ENCODE measurements at regions not wholly inside any gene's neighbourhood (a gene's known extent, or its start where the extent isn't known, plus 50 kb on each side); places are given as distances from the start of the nearest gene placed in this dataset.

GRCh38 chr5:102578362-102578761, 79.6 kb upstream of the SLCO6A1 start:
- no peaks in the 10 kb centered on the region for H3K9me3 ChIP-seq (ENCODE audit: control insufficient read depth, low read depth, low read length)
- DNase-seq (ENCODE audit: low read depth, low spot score) = no peak
- H3K4me1 ChIP-seq (ENCODE audit: control insufficient read depth, extremely low read depth, insufficient read depth, low read length) = no peaks in the 10 kb centered on the region
- no peaks in the 10 kb centered on the region for H3K36me3 ChIP-seq (ENCODE audit: control insufficient read depth in 2 of 2, extremely low read depth in 1 of 2, insufficient read depth in 2 of 2, low read length in 2 of 2)
- H2AFZ ChIP-seq (ENCODE audit: control insufficient read depth, low read length) = no peak overlapping the region
- H3K27ac ChIP-seq (ENCODE audit: control insufficient read depth, insufficient read depth, low read length) = no peak overlapping the region
- no peak overlapping the region for H3K9ac ChIP-seq (ENCODE audit: control insufficient read depth, extremely low read depth, insufficient read depth, low read length)
- H3K27me3 ChIP-seq (ENCODE audit: control insufficient read depth, extremely low read depth, insufficient read depth, low read length) = no peaks in the 10 kb centered on the region
- no peaks in the 10 kb centered on the region for H3K9me1 ChIP-seq (ENCODE audit: control insufficient read depth, extremely low read depth, insufficient read depth, low read length)
- no peaks in the 10 kb centered on the region for H3K79me2 ChIP-seq (ENCODE audit: control insufficient read depth, insufficient read depth, low read length)
- no peak overlapping the region for H3K4me3 ChIP-seq (ENCODE audit: control insufficient read depth in 2 of 3, extremely low read depth in 1 of 3, insufficient read depth in 2 of 3, low read depth in 1 of 3, low read length in 3 of 3)
- dilution Hi-C loops (cut with MboI; ENCODE audit: extremely low pct_ligation_motif_present, low sequenced_read_pairs) = no loop called here
- H3K4me2 ChIP-seq (ENCODE audit: control insufficient read depth, extremely low read depth, insufficient read depth, low read depth, low read length) = no peak overlapping the region
- TF ChIP-seq CTCF (optimal IDR thresholded peaks at IDR 0.05 in 1 of 3, IDR thresholded peaks at IDR 0.05 in 1 of 3, conservative IDR thresholded peaks at IDR 0.05 in 1 of 3; ENCODE audit: extremely low read depth in 1 of 3, insufficient read depth in 2 of 3, low read length in 3 of 3) (no peak), EZH2 (IDR thresholded peaks at IDR 0.05; ENCODE audit: low read length) (no peak)
- FAIRE-seq = no peak
- H4K20me1 ChIP-seq (ENCODE audit: control insufficient read depth, extremely low read depth, insufficient read depth, low read length) = no peaks in the 10 kb centered on the region

- no peak for TF ChIP-seq EZH2 (IDR thresholded peaks at IDR 0.05; ENCODE audit: low read length)
- no peak for TF ChIP-seq CTCF (optimal IDR thresholded peaks at IDR 0.05 in 1 of 3, IDR thresholded peaks at IDR 0.05 in 1 of 3, conservative IDR thresholded peaks at IDR 0.05 in 1 of 3; ENCODE audit: extremely low read depth in 1 of 3, insufficient read depth in 2 of 3, low read length in 3 of 3)
- FAIRE-seq (no peak), DNase-seq (ENCODE audit: low read depth, low spot score) (no peak)
- Histone ChIP-seq H3K4me1 (ENCODE audit: control insufficient read depth, extremely low read depth, insufficient read depth, low read length) (no peaks in the 10 kb centered on the region), H4K20me1 (ENCODE audit: control insufficient read depth, extremely low read depth, insufficient read depth, low read length) (no peaks in the 10 kb centered on the region), H3K9me1 (ENCODE audit: control insufficient read depth, extremely low read depth, insufficient read depth, low read length) (no peaks in the 10 kb centered on the region), H3K27ac (ENCODE audit: control insufficient read depth, insufficient read depth, low read length) (no peak overlapping the region), H3K4me2 (ENCODE audit: control insufficient read depth, extremely low read depth, insufficient read depth, low read depth, low read length) (no peak overlapping the region), H3K79me2 (ENCODE audit: control insufficient read depth, insufficient read depth, low read length) (no peaks in the 10 kb centered on the region), H3K9ac (ENCODE audit: control insufficient read depth, extremely low read depth, insufficient read depth, low read length) (no peak overlapping the region), H3K36me3 (ENCODE audit: control insufficient read depth in 2 of 2, extremely low read depth in 1 of 2, insufficient read depth in 2 of 2, low read length in 2 of 2) (no peaks in the 10 kb centered on the region), H3K27me3 (ENCODE audit: control insufficient read depth, extremely low read depth, insufficient read depth, low read length) (no peaks in the 10 kb centered on the region), H2AFZ (ENCODE audit: control insufficient read depth, low read length) (no peak overlapping the region), H3K4me3 (ENCODE audit: control insufficient read depth in 2 of 3, extremely low read depth in 1 of 3, insufficient read depth in 2 of 3, low read depth in 1 of 3, low read length in 3 of 3) (no peak overlapping the region), H3K9me3 (ENCODE audit: control insufficient read depth, low read depth, low read length) (no peaks in the 10 kb centered on the region)
- dilution Hi-C loops (cut with MboI; ENCODE audit: extremely low pct_ligation_motif_present, low sequenced_read_pairs) = no loop called here
Measured at GRCh38 chr5:102579379-102579778, 80.6 kb upstream of the SLCO6A1 start.
